ENCODE measurements at regions not wholly inside any gene's neighbourhood (a gene's known extent, or its start where the extent isn't known, plus 50 kb on each side); places are given as distances from the start of the nearest gene placed in this dataset.

GRCh38 chr19:28618504-28618903 is 594.4 kb downstream of the UQCRFS1 start:
- Histone ChIP-seq H3K4me2 (ENCODE audit: control insufficient read depth, insufficient read depth) (no peak overlapping the region), H3K79me2 (ENCODE audit: control insufficient read depth, insufficient read depth, low read length) (no peaks in the 10 kb centered on the region), H4K20me1 (ENCODE audit: control insufficient read depth, insufficient read depth) (no peaks in the 10 kb centered on the region), H2AFZ (ENCODE audit: control insufficient read depth, low read depth, low read length) (no peak overlapping the region), H3K27ac (ENCODE audit: control insufficient read depth, insufficient read depth) (no peak overlapping the region), H3K36me3 (ENCODE audit: control insufficient read depth in 2 of 2, insufficient read depth in 2 of 2, low read length in 1 of 2) (no peaks in the 10 kb centered on the region), H3K4me3 (no peak overlapping the region), H3K9me3 (replicated peaks; ENCODE audit: control insufficient read depth, insufficient read depth, low read length) (no peaks in the 10 kb centered on the region; the same call in 2 of the 3 replicates), H3K4me1 (ENCODE audit: control insufficient read depth, insufficient read depth, low read length) (no peaks in the 10 kb centered on the region), H3K27me3 (replicated peaks in 1 of 2; ENCODE audit: control insufficient read depth in 2 of 2, insufficient read depth in 2 of 2, low read length in 1 of 2) (no peaks in the 10 kb centered on the region), H3K9ac (ENCODE audit: control insufficient read depth, insufficient read depth, low read length) (no peak overlapping the region)
- no peak for DNase-seq (ENCODE audit: low read depth, low spot score)
- ChIA-PET POLR2A (no interaction called here), CTCF (interaction anchor here (6.3 kb wide), 1 partner anchor 16 kb away, joined by 28 read pairs; no protein-coding TSS in a partner anchor), RAD21 (ENCODE audit: unreplicated experiment) (no interaction called here), SMC1A (ENCODE audit: uncharacterized antibody, unreplicated experiment) (no interaction called here)
- in situ Hi-C loops (cut with MboI) = no loop called here
- TF ChIP-seq, protein P1, sequence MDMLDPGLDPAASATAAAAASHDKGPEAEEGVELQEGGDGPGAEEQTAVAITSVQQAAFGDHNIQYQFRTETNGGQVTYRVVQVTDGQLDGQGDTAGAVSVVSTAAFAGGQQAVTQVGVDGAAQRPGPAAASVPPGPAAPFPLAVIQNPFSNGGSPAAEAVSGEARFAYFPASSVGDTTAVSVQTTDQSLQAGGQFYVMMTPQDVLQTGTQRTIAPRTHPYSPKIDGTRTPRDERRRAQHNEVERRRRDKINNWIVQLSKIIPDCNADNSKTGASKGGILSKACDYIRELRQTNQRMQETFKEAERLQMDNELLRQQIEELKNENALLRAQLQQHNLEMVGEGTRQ (IDR thresholded peaks at IDR 0.05; ENCODE audit: borderline replicate concordance, low read depth, low read length) = no peak
- TF ChIP-seq, protein P2, sequence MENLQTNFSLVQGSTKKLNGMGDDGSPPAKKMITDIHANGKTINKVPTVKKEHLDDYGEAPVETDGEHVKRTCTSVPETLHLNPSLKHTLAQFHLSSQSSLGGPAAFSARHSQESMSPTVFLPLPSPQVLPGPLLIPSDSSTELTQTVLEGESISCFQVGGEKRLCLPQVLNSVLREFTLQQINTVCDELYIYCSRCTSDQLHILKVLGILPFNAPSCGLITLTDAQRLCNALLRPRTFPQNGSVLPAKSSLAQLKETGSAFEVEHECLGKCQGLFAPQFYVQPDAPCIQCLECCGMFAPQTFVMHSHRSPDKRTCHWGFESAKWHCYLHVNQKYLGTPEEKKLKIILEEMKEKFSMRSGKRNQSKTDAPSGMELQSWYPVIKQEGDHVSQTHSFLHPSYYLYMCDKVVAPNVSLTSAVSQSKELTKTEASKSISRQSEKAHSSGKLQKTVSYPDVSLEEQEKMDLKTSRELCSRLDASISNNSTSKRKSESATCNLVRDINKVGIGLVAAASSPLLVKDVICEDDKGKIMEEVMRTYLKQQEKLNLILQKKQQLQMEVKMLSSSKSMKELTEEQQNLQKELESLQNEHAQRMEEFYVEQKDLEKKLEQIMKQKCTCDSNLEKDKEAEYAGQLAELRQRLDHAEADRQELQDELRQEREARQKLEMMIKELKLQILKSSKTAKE (IDR thresholded peaks at IDR 0.05; ENCODE audit: low read depth, poor library complexity, severe bottlenecking) = no peak
- TF ChIP-seq FOS (IDR thresholded peaks at IDR 0.05; ENCODE audit: borderline replicate concordance, extremely low read depth, insufficient read length) (no peak), NRF1 (conservative IDR thresholded peaks at IDR 0.05; ENCODE audit: low read depth, low read length) (no peak), RELB (IDR thresholded peaks at IDR 0.05; ENCODE audit: low read depth) (no peak), NR2F1 (conservative IDR thresholded peaks at IDR 0.05) (no peak), BCL3 (IDR thresholded peaks at IDR 0.05; ENCODE audit: borderline replicate concordance, insufficient read depth, low read depth, low read length, poor library complexity, severe bottlenecking) (no peak)
- WGBS (ENCODE audit: insufficient coverage, insufficient replicate concordance, low lambda C conversion rate, missing lambda C conversion rate) = 2% methylated on average over 4 of the region's 4 CpGs
- no peak for FAIRE-seq
- intact Hi-C loops (cut with micrococcal nuclease; ENCODE audit: unreplicated experiment) = no loop called here
- ATAC-seq = no peak
- BruUV-seq (replicated peaks) = no TSS peak
